HCT116 (cell line): ENCODE measurements at regions not wholly inside any gene's neighbourhood (a gene's known extent, or its start where the extent isn't known, plus 50 kb on each side); places are given as distances from the start of the nearest gene placed in this dataset.

Experiments used
- ATAC-seq: fragments of 200-7000 bp; cut with Tn5 transposase; 2 replicates; pipeline ENCODE4 v1.9.1; 2020; ENCODE audit warnings: mild to moderate bottlenecking, moderate library complexity
- BruUV-seq: library from RNA; stranded (reverse); fragments of 400-500 nt; replicated peaks from 2 replicates; lab custom pipeline; 2021; lab: Mats Ljungman, UMichigan
- CTCF ChIA-PET: fragments of 300-600 bp; sonication (Branson Sonifier 250); formaldehyde crosslinking; loops from one replicate; lab custom pipeline; 2021; ENCODE audit warnings: antibody characterized with exemption; lab: Charles Lee
- POLR2A ChIA-PET: fragments of 300-600, 350-600 bp; sonication (Branson Sonifier 250); formaldehyde crosslinking; loops from one replicate; lab custom pipeline; 2021; ENCODE audit warnings: antibody characterized with exemption; lab: Charles Lee
- RAD21 ChIA-PET, 2 experiments: fragments of 300-600 bp; sonication (Branson Sonifier 250); formaldehyde crosslinking; loops; one replicate each; lab custom pipeline; 2023; ENCODE audit warnings: low total read pairs in 2 of 2; ENCODE audit not compliant: uncharacterized antibody in 2 of 2, unreplicated experiment in 2 of 2, low non-redundant PET in 1 of 2; lab: Charles Lee
- DNase-seq: peaks from one replicate; pipeline ENCODE4 v3.0.0-alpha.2; 2010; ENCODE audit warnings: low read depth, low spot score
- H2AFZ ChIP-seq: fragments of 200-600 bp; shearing (Covaris generic), sonication (generic); 2 replicates; pipeline ENCODE4 v1.6.1; 2017; ENCODE audit warnings: low read depth, mixed run types, mixed read lengths, antibody characterized with exemption, low read length; ENCODE audit not compliant: poor library complexity, severe bottlenecking
- H3K27ac ChIP-seq: 2 replicates; pipeline ENCODE4 v1.5.1; 2012; ENCODE audit warnings: low read depth, low read length
- H3K27me3 ChIP-seq: fragments of 200-600 bp; sonication (generic); 2 replicates; pipeline ENCODE4 v1.6.1; 2016; ENCODE audit warnings: mixed run types, low read length, mixed read lengths; ENCODE audit not compliant: insufficient read depth
- H3K36me3 ChIP-seq, 2 experiments: fragments of 200-500 bp in 1 of 2; fragments of 200-600 bp in 1 of 2; sonication (Bioruptor generic) in 1 of 2; sonication (generic) in 1 of 2; 2 replicates each; pipeline versions ENCODE4 v1.5.1 to v1.6.1; 2014 to 2016; ENCODE audit warnings: low read length in 2 of 2, inconsistent platforms in 1 of 2, mixed read lengths in 1 of 2, mixed run types in 1 of 2; ENCODE audit not compliant: insufficient read depth in 2 of 2, control insufficient read depth in 1 of 2
- H3K4me1 ChIP-seq, 2 experiments: fragments of 200-600 bp in 1 of 2; sonication (generic) in 1 of 2; 2 replicates each; pipeline versions ENCODE4 v1.5.1 to v1.6.1; 2012 to 2017; ENCODE audit warnings: low read length in 2 of 2, inconsistent platforms in 1 of 2, mild to moderate bottlenecking in 1 of 2, mixed read lengths in 1 of 2, mixed run types in 1 of 2, moderate library complexity in 1 of 2; ENCODE audit not compliant: insufficient read depth in 2 of 2, control insufficient read depth in 1 of 2
- H3K4me2 ChIP-seq: fragments of 200-600 bp; sonication (generic); 2 replicates; pipeline ENCODE4 v1.6.1; 2017; ENCODE audit warnings: mixed run types, low read length, mixed read lengths
- H3K4me3 ChIP-seq, 2 experiments: fragments of 200-600 bp in 1 of 2; sonication (generic) in 1 of 2; replicated peaks in 1 of 2; 2 replicates each; pipeline ENCODE4 v1.5.1; 2011 to 2016; ENCODE audit warnings: low read length in 2 of 2, control low read depth in 1 of 2, low read depth in 1 of 2, mild to moderate bottlenecking in 1 of 2, mixed read lengths in 1 of 2, mixed run types in 1 of 2
- H3K79me2 ChIP-seq: fragments of 200-600 bp; sonication (generic); 2 replicates; pipeline ENCODE4 v1.6.1; 2017; ENCODE audit warnings: mild to moderate bottlenecking, mixed run types, low read length, moderate library complexity, mixed read lengths; ENCODE audit not compliant: insufficient read depth
- H3K9ac ChIP-seq: fragments of 200-600 bp; sonication (generic); 2 replicates; pipeline ENCODE4 v1.6.1; 2016; ENCODE audit warnings: low read length, mixed read lengths
- H3K9me2 ChIP-seq: fragments of 200-600 bp; sonication (generic), shearing (Covaris generic); 2 replicates; pipeline ENCODE4 v1.6.1; 2017; ENCODE audit warnings: mixed run types, mild to moderate bottlenecking, moderate library complexity; ENCODE audit not compliant: insufficient read depth
- H3K9me3 ChIP-seq, 2 experiments: fragments of 200-500 bp in 1 of 2; fragments of 200-600 bp in 1 of 2; sonication (Bioruptor generic) in 1 of 2; sonication (generic) in 1 of 2; 2 replicates each; pipeline ENCODE4 v1.6.1; 2014 to 2017; ENCODE audit warnings: low read length in 2 of 2, mixed read lengths in 2 of 2, inconsistent platforms in 1 of 2, low read depth in 1 of 2, mild to moderate bottlenecking in 1 of 2, mixed run types in 1 of 2, moderate library complexity in 1 of 2; ENCODE audit not compliant: control insufficient read depth in 1 of 2, insufficient read depth in 1 of 2
- H4K20me1 ChIP-seq: fragments of 200-600 bp; sonication (generic), shearing (Covaris generic); 2 replicates; pipeline ENCODE4 v1.6.1; 2017; ENCODE audit warnings: mixed run types, mild to moderate bottlenecking, moderate library complexity; ENCODE audit not compliant: insufficient read depth
- CBX3 ChIP-seq: IDR thresholded peaks from 2 replicates; pipeline ENCODE4 v1.6.1; 2012; ENCODE audit warnings: low read depth
- CEBPB ChIP-seq: IDR thresholded peaks from 2 replicates; pipeline ENCODE4 v1.6.1; 2012; ENCODE audit warnings: low read depth
- EGR1 ChIP-seq: IDR thresholded peaks from 2 replicates; pipeline ENCODE4 v1.6.1; 2012; ENCODE audit warnings: low read depth
- JUND ChIP-seq: IDR thresholded peaks from 2 replicates; pipeline ENCODE4 v1.6.1; 2012
- POLR2A ChIP-seq: IDR thresholded peaks from 2 replicates; pipeline ENCODE4 v1.7.0; 2011; ENCODE audit warnings: borderline replicate concordance; ENCODE audit not compliant: insufficient read depth, insufficient read length; ENCODE audit errors: extremely low read depth
- POLR2AphosphoS5 ChIP-seq: IDR thresholded peaks from 2 replicates; pipeline ENCODE4 v1.6.1; 2011; ENCODE audit warnings: mild to moderate bottlenecking, low read depth, low read length, moderate library complexity
- SIN3A ChIP-seq: IDR thresholded peaks from 2 replicates; pipeline ENCODE4 v1.6.1; 2012; ENCODE audit warnings: low read depth
- SP1 ChIP-seq: IDR thresholded peaks from 2 replicates; pipeline ENCODE4 v1.6.1; 2012; ENCODE audit warnings: low read depth
- SRF ChIP-seq: IDR thresholded peaks from 2 replicates; pipeline ENCODE4 v1.6.1; 2012; ENCODE audit warnings: low read depth
- TCF7L2 ChIP-seq: IDR thresholded peaks from 2 replicates; pipeline ENCODE4 v1.7.0; 2011; ENCODE audit warnings: borderline replicate concordance, inconsistent platforms; ENCODE audit not compliant: insufficient read depth, insufficient read length; ENCODE audit errors: extremely low read depth
- YY1 ChIP-seq: IDR thresholded peaks from 2 replicates; pipeline ENCODE4 v1.6.1; 2011; ENCODE audit warnings: low read length, low read depth, moderate library complexity, mild to moderate bottlenecking; ENCODE audit not compliant: insufficient replicate concordance; ENCODE audit errors: extremely low read depth
- ZFX ChIP-seq: fragments of 450-650 bp; IDR thresholded peaks from 2 replicates; pipeline ENCODE4 v1.6.1; 2017
- intact Hi-C: fragments of 100-400 bp; cut with micrococcal nuclease; formaldehyde crosslinking; loops from 2 replicates; pipeline ENCODE4 v1.10.0; 2022
- TF ChIP-seq, protein P1 (sequence below): IDR thresholded peaks from 2 replicates; pipeline ENCODE4 v1.6.1; 2011; ENCODE audit warnings: mild to moderate bottlenecking, low read length, moderate library complexity; ENCODE audit not compliant: insufficient replicate concordance; ENCODE audit errors: extremely low read depth

DNA sequence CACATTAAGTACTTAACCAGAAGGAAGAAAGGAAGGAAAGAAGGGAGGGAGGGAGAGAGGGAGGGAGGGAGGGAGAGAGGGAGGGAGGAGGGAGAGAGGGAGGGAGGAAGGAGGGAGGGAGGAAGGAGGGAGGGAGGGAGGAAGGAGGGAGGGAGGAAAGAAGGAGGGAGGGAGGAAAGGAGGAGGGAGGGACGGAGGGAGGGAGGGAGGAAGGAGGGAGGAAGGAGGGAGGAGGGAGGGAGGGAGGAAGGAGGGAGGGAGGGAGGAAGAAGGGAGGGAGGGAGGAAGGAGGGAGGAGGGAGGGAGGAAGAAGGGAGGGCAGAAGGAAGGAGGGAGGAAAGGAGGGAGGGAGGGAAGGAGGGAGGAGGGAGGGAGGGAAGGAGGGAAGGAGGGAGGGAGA is 363.3 kb downstream of the MBD2 start:
- CTCF ChIA-PET: no interaction called here
- Histone ChIP-seq H3K27me3 (no peaks in the 10 kb centered on the region), H3K9me2 (no peaks in the 10 kb centered on the region), H3K4me1 (no peaks in the 10 kb centered on the region), H3K36me3 (no peaks in the 10 kb centered on the region), H3K4me3 (no peak overlapping the region), H3K79me2 (no peaks in the 10 kb centered on the region), H2AFZ (no peak overlapping the region), H4K20me1 (no peaks in the 10 kb centered on the region), H3K4me2 (no peak overlapping the region), H3K9me3 (no peaks in the 10 kb centered on the region), H3K27ac (no peak overlapping the region), H3K9ac (no peak overlapping the region)
- ATAC-seq (no peak), DNase-seq (no peak)
- POLR2A ChIA-PET: no interaction called here
- RAD21 ChIA-PET: no interaction called here
- intact Hi-C loops: no loop called here
- BruUV-seq: no TSS peak
- no peak for TF ChIP-seq CBX3
- no peak for TF ChIP-seq EGR1
- TF ChIP-seq, protein P1, sequence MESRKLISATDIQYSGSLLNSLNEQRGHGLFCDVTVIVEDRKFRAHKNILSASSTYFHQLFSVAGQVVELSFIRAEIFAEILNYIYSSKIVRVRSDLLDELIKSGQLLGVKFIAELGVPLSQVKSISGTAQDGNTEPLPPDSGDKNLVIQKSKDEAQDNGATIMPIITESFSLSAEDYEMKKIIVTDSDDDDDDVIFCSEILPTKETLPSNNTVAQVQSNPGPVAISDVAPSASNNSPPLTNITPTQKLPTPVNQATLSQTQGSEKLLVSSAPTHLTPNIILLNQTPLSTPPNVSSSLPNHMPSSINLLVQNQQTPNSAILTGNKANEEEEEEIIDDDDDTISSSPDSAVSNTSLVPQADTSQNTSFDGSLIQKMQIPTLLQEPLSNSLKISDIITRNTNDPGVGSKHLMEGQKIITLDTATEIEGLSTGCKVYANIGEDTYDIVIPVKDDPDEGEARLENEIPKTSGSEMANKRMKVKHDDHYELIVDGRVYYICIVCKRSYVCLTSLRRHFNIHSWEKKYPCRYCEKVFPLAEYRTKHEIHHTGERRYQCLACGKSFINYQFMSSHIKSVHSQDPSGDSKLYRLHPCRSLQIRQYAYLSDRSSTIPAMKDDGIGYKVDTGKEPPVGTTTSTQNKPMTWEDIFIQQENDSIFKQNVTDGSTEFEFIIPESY: no peak
- no peak for TF ChIP-seq SP1
- TF ChIP-seq POLR2AphosphoS5: no peak
- no peak for TF ChIP-seq ZFX
- TF ChIP-seq JUND: no peak
- TF ChIP-seq YY1: no peak
- TF ChIP-seq CEBPB: no peak
- no peak for TF ChIP-seq TCF7L2

DNA sequence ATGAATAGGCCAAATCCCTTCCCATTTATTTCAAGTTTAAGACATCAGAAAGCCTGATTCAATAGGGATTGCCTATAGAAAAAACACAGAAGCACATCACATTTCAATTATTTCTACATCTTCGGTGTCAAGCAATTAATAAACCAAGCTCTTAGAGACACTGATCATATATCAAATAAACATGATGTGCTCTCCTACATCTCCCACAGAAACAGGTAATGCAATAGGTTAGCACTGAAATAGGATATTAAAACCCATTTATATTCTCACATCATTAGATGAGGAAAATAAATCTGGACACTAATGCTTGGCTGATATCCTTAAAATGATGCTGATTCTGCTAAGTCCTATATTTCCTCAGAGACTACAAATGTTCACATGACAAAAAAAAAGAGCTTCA is 364.7 kb downstream of the MBD2 start:
- no peaks in the 10 kb centered on the region for H3K9me2 ChIP-seq
- no TSS peak for BruUV-seq

More for the DNA sequence above, 364.7 kb downstream of the MBD2 start:
- no peak overlapping the region for H2AFZ ChIP-seq
- no peaks in the 10 kb centered on the region for H3K9me3 ChIP-seq
- no peaks in the 10 kb centered on the region for H3K79me2 ChIP-seq
- no peaks in the 10 kb centered on the region for H3K27me3 ChIP-seq
- TF ChIP-seq, protein P1: no peak
- TF ChIP-seq SRF: no peak
- TF ChIP-seq EGR1: no peak
- no peak for TF ChIP-seq JUND
- TF ChIP-seq SIN3A: no peak
- TF ChIP-seq POLR2A: no peak
- H3K4me2 ChIP-seq: no peak overlapping the region
- RAD21 ChIA-PET: no interaction called here
- ATAC-seq (no peak), DNase-seq (no peak)
- H4K20me1 ChIP-seq: no peaks in the 10 kb centered on the region
- POLR2A ChIA-PET: no interaction called here
- H3K9ac ChIP-seq: no peak overlapping the region
- no peak overlapping the region for H3K27ac ChIP-seq
- intact Hi-C loops: no loop called here
- no peaks in the 10 kb centered on the region for H3K36me3 ChIP-seq
- no peaks in the 10 kb centered on the region for H3K4me1 ChIP-seq
- CTCF ChIA-PET: no interaction called here
- H3K4me3 ChIP-seq: no peak overlapping the region
